HepG2 (cell line): ENCODE measurements at regions not wholly inside any gene's neighbourhood (a gene's known extent, or its start where the extent isn't known, plus 50 kb on each side); places are given as distances from the start of the nearest gene placed in this dataset.

Source experiments
- ARNTL ChIP-seq: sonication (generic); formaldehyde crosslinking; IDR thresholded peaks from 2 replicates; pipeline ENCODE4 v1.4.0; 2020; ENCODE audit warnings: mild to moderate bottlenecking, missing genetic modification reagents
- CCAR2 ChIP-seq: fragments of 200-400 bp; formaldehyde crosslinking; optimal IDR thresholded peaks from 2 replicates; pipeline ENCODE3; 2018; ENCODE audit warnings: low read depth, mild to moderate bottlenecking, low read length, moderate library complexity
- GATAD2A ChIP-seq: IDR thresholded peaks from 2 replicates; pipeline ENCODE4 v1.6.1; 2016
- KAT8 ChIP-seq: IDR thresholded peaks from 2 replicates; pipeline ENCODE4 v1.6.1; 2016; ENCODE audit warnings: missing genetic modification reagents, missing compliant biosample characterization
- KDM5B ChIP-seq: sonication (generic); formaldehyde crosslinking; IDR thresholded peaks from 2 replicates; pipeline ENCODE4 v1.4.0; 2020; ENCODE audit warnings: missing genetic modification reagents, mild to moderate bottlenecking, borderline replicate concordance
- KLF13 ChIP-seq: sonication (generic); formaldehyde crosslinking; IDR thresholded peaks from 2 replicates; pipeline ENCODE4 v1.4.0; 2020; ENCODE audit warnings: mild to moderate bottlenecking, missing genetic modification reagents
- MAFG ChIP-seq: sonication (generic); formaldehyde crosslinking; IDR thresholded peaks from 2 replicates; pipeline ENCODE4 v1.5.1; 2020; ENCODE audit warnings: mild to moderate bottlenecking, missing genetic modification reagents
- MZF1 ChIP-seq: sonication (generic); formaldehyde crosslinking; IDR thresholded peaks from 2 replicates; pipeline ENCODE4 v1.8.1; 2023; ENCODE audit warnings: mild to moderate bottlenecking, missing genetic modification reagents, borderline replicate concordance
- PPARG ChIP-seq: conservative IDR thresholded peaks from 2 replicates; pipeline ENCODE4 v1.6.1; 2016; ENCODE audit warnings: missing biosample characterization, missing genetic modification reagents
- RBFOX2 ChIP-seq: fragments of 200-400 bp; formaldehyde crosslinking; IDR thresholded peaks from 2 replicates; pipeline ENCODE4 v1.6.1; 2017; ENCODE audit warnings: low read depth, mild to moderate bottlenecking, low read length
- SNAPC5 ChIP-seq: sonication (generic); formaldehyde crosslinking; IDR thresholded peaks from 2 replicates; pipeline ENCODE4 v1.8.1; 2023; ENCODE audit warnings: mild to moderate bottlenecking, missing genetic modification reagents, borderline replicate concordance
- SOX6 ChIP-seq, 2 experiments: fragments of 450-650 bp in 1 of 2; sonication (generic) in 1 of 2; formaldehyde crosslinking in 1 of 2; IDR thresholded peaks; 2 replicates each; pipeline versions ENCODE4 v1.4.0 to v1.6.1; 2017 to 2020; ENCODE audit warnings: antibody characterized with exemption in 1 of 2, mild to moderate bottlenecking in 1 of 2, missing genetic modification reagents in 1 of 2
- SRSF1 ChIP-seq: fragments of 200-400 bp; formaldehyde crosslinking; optimal IDR thresholded peaks from 2 replicates; pipeline ENCODE3; 2017; ENCODE audit warnings: mild to moderate bottlenecking, low read depth, low read length, moderate library complexity
- TARDBP ChIP-seq: sonication (generic); formaldehyde crosslinking; IDR thresholded peaks from 2 replicates; pipeline ENCODE4 v1.8.0; 2022; ENCODE audit warnings: mild to moderate bottlenecking, missing genetic modification reagents
- TIGD3 ChIP-seq: sonication (generic); formaldehyde crosslinking; IDR thresholded peaks from 2 replicates; pipeline ENCODE4 v1.5.1; 2020; ENCODE audit warnings: mild to moderate bottlenecking, missing genetic modification reagents, borderline replicate concordance
- U2AF1 ChIP-seq: fragments of 200-400 bp; formaldehyde crosslinking; optimal IDR thresholded peaks from 2 replicates; pipeline ENCODE3; 2017; ENCODE audit warnings: mild to moderate bottlenecking, low read depth, low read length
- ZBTB46 ChIP-seq: sonication (generic); formaldehyde crosslinking; IDR thresholded peaks from 2 replicates; pipeline ENCODE4 v1.4.0; 2020; ENCODE audit warnings: mild to moderate bottlenecking, missing genetic modification reagents, borderline replicate concordance
- ZFX ChIP-seq: sonication (generic); formaldehyde crosslinking; IDR thresholded peaks from 2 replicates; pipeline ENCODE4 v1.4.0; 2020; ENCODE audit warnings: mild to moderate bottlenecking, low read depth, missing genetic modification reagents, moderate library complexity
- ZHX1 ChIP-seq: sonication (generic); formaldehyde crosslinking; IDR thresholded peaks from 2 replicates; pipeline ENCODE4 v1.8.1; 2022; ENCODE audit warnings: low read depth, mild to moderate bottlenecking, missing genetic modification reagents
- ZNF280B ChIP-seq: sonication (generic); formaldehyde crosslinking; IDR thresholded peaks from 2 replicates; pipeline ENCODE4 v1.5.0; 2020; ENCODE audit warnings: missing genetic modification reagents, mild to moderate bottlenecking, borderline replicate concordance
- ZNF790 ChIP-seq: sonication (generic); formaldehyde crosslinking; IDR thresholded peaks from 2 replicates; pipeline ENCODE4 v1.8.0; 2022; ENCODE audit warnings: missing genetic modification reagents, mild to moderate bottlenecking, borderline replicate concordance

GRCh38 chr2:42854207-42854818 lies 61.9 kb upstream of the HAAO start (continued):
- TF ChIP-seq MZF1, result no peak
- 0 out of 2 replicates have a peak, but pooled peaks have one; percentile 43 for TF ChIP-seq PPARG (CRISPR knock-in tag)
- TF ChIP-seq KDM5B (CRISPR knock-in tag), result peak; percentile 93
- peak; percentile 35 for TF ChIP-seq U2AF1
- peak; percentile 34; the same call in 1 of the 2 replicates for TF ChIP-seq ZBTB46 (CRISPR knock-in tag)
- TF ChIP-seq TIGD3 (CRISPR knock-in tag), result peak; percentile 39; the same call in 1 of the 2 replicates
- TF ChIP-seq ZFX (CRISPR knock-in tag), result peak; percentile 91
- TF ChIP-seq ZNF280B (CRISPR knock-in tag), result peak; percentile 84
- TF ChIP-seq TARDBP (CRISPR knock-in tag), result peak; percentile 69
- TF ChIP-seq ZNF790 (CRISPR knock-in tag), result no peak
- TF ChIP-seq MAFG (CRISPR knock-in tag), result 0 out of 2 replicates have a peak, but pooled peaks have one; percentile 25
- peak; percentile 57 for TF ChIP-seq GATAD2A (CRISPR knock-in tag)
- 0 out of 2 replicates have a peak, but pooled peaks have one; percentile 5 for TF ChIP-seq ARNTL (CRISPR knock-in tag)
- TF ChIP-seq SNAPC5, result peak; percentile 54; the same call in 1 of the 2 replicates
- TF ChIP-seq SRSF1, result peak; percentile 53
- TF ChIP-seq KAT8 (CRISPR knock-in tag), result 0 out of 2 replicates have a peak, but pooled peaks have one; percentile 58
- TF ChIP-seq RBFOX2, result 0 out of 2 replicates have a peak, but pooled peaks have one; percentile 37
- TF ChIP-seq SOX6 (IDR thresholded peaks at IDR 0.05), result no peak
- peak; percentile 80 for TF ChIP-seq SOX6 (CRISPR knock-in tag; IDR thresholded peaks at IDR 0.05)
- TF ChIP-seq ZHX1 (CRISPR knock-in tag), result peak; percentile 74; the same call in 1 of the 2 replicates
- TF ChIP-seq CCAR2, result no peak
- peak; percentile 78; the same call in 1 of the 2 replicates for TF ChIP-seq KLF13
